MV-4-11 (cell line): ENCODE measurements at regions not wholly inside any gene's neighbourhood (a gene's known extent, or its start where the extent isn't known, plus 50 kb on each side); places are given as distances from the start of the nearest gene placed in this dataset.
"Not testable (repeated sequence)": the region's sequence is repeated elsewhere in the genome, so short reads cannot be mapped to it uniquely, and the experiment has no call there.

Source experiments
- DNase-seq: peaks from one replicate; lab custom pipeline; 2025; lab: John Stamatoyannopoulos, UW

GRCh38 chr1:234866007-234866866 lies 256.3 kb upstream of the IRF2BP2 start:
- peak; percentile 96 for DNase-seq

- DNase-seq, result no peak
These were observed 255.4 kb upstream of the IRF2BP2 start for GRCh38 chr1:234865171-234866006.

- no peak for DNase-seq
These were observed 254.1 kb upstream of the IRF2BP2 start for GRCh38 chr1:234864116-234864515.

- DNase-seq, result no peak
These were observed 253.6 kb upstream of the IRF2BP2 start for GRCh38 chr1:234863551-234863971.

GRCh38 chr1:234862944-234863515 lies 253.1 kb upstream of the IRF2BP2 start:
- no peak for DNase-seq

GRCh38 chr1:234862360-234862943 lies 252.5 kb upstream of the IRF2BP2 start:
- no peak for DNase-seq

- no peak for DNase-seq
These were observed 251.8 kb upstream of the IRF2BP2 start for GRCh38 chr1:234861761-234862160.

GRCh38 chr1:234861024-234861620 lies 251.1 kb upstream of the IRF2BP2 start:
- no peak for DNase-seq

- no peak for DNase-seq
These were observed 248.7 kb upstream of the IRF2BP2 start for GRCh38 chr1:234858722-234859121.

- no peak for DNase-seq
These were observed 246.9 kb upstream of the IRF2BP2 start for GRCh38 chr1:234856845-234857245.

GRCh38 chr1:234855851-234856250 lies 245.9 kb upstream of the IRF2BP2 start:
- no peak for DNase-seq

- no peak for DNase-seq
These were observed 244.7 kb upstream of the IRF2BP2 start for GRCh38 chr1:234854645-234855039.

- DNase-seq, result peak; percentile 83
These were observed 244.1 kb upstream of the IRF2BP2 start for GRCh38 chr1:234853906-234854644.

GRCh38 chr1:234852659-234853058 lies 242.7 kb upstream of the IRF2BP2 start:
- DNase-seq, result no peak

GRCh38 chr1:234851450-234852438 lies 241.8 kb upstream of the IRF2BP2 start:
- peak; percentile 98 for DNase-seq

GRCh38 chr1:234849832-234850231 lies 239.9 kb upstream of the IRF2BP2 start:
- DNase-seq, result peak; percentile 22

GRCh38 chr1:234848972-234849649 lies 239.1 kb upstream of the IRF2BP2 start:
- DNase-seq, result peak; percentile 96

GRCh38 chr1:234846813-234847212 lies 236.8 kb upstream of the IRF2BP2 start:
- not testable (repeated sequence) for DNase-seq

GRCh38 chr1:234845836-234846235 lies 235.9 kb upstream of the IRF2BP2 start:
- peak; percentile 11 for DNase-seq
